Stomach (tissue), 4 donors: ENCODE measurements at regions not wholly inside any gene's neighbourhood (a gene's known extent, or its start where the extent isn't known, plus 50 kb on each side); places are given as distances from the start of the nearest gene placed in this dataset.

Source experiments
- POLR2A ChIP-seq, 4 donors: fragments of 450-650 bp; IDR thresholded peaks; one replicate each; pipeline ENCODE4 v1.6.1; 2016; ENCODE audit warnings: antibody characterized with exemption in 4 of 4, control low read depth in 2 of 4, mild to moderate bottlenecking in 1 of 4, moderate library complexity in 1 of 4
- POLR2AphosphoS5 ChIP-seq, 3 donors: sonication (generic); formaldehyde crosslinking; IDR thresholded peaks; one replicate each; pipeline ENCODE4 v1.6.1; 2016; ENCODE audit warnings: antibody characterized with exemption in 3 of 3
- TF ChIP-seq, protein P1 (sequence below), 7 experiments: fragments of 450-650 bp in 4 of 7; fragments of 200-600 bp in 3 of 7; sonication (generic) in 3 of 7; IDR thresholded peaks; one replicate each; pipeline ENCODE4 v1.5.1; 2016 to 2019; ENCODE audit warnings: antibody characterized with exemption in 7 of 7, control low read depth in 2 of 7, mild to moderate bottlenecking in 1 of 7

- TF ChIP-seq, protein P1, sequence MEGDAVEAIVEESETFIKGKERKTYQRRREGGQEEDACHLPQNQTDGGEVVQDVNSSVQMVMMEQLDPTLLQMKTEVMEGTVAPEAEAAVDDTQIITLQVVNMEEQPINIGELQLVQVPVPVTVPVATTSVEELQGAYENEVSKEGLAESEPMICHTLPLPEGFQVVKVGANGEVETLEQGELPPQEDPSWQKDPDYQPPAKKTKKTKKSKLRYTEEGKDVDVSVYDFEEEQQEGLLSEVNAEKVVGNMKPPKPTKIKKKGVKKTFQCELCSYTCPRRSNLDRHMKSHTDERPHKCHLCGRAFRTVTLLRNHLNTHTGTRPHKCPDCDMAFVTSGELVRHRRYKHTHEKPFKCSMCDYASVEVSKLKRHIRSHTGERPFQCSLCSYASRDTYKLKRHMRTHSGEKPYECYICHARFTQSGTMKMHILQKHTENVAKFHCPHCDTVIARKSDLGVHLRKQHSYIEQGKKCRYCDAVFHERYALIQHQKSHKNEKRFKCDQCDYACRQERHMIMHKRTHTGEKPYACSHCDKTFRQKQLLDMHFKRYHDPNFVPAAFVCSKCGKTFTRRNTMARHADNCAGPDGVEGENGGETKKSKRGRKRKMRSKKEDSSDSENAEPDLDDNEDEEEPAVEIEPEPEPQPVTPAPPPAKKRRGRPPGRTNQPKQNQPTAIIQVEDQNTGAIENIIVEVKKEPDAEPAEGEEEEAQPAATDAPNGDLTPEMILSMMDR (IDR thresholded peaks at IDR 0.05) = peak in 5 of 7 experiments; percentile 47 to 73 (median 60)
- no peak for TF ChIP-seq POLR2A (IDR thresholded peaks at IDR 0.05)
- TF ChIP-seq POLR2AphosphoS5 (IDR thresholded peaks at IDR 0.05) = no peak
These were observed 70.7 kb downstream of the RPLP1 start for GRCh38 chr15:69523010-69524001.
